H9 (cell line): ENCODE measurements at regions not wholly inside any gene's neighbourhood (a gene's known extent, or its start where the extent isn't known, plus 50 kb on each side); places are given as distances from the start of the nearest gene placed in this dataset.

ENCODE experiments used
- DNase-seq: peaks from one replicate; pipeline ENCODE4 v3.0.0-alpha.2; 2017
- H2AFZ ChIP-seq: one replicate; pipeline ENCODE4 v1.6.1; 2013; ENCODE audit warnings: mild to moderate bottlenecking, low read length, control low read depth, moderate library complexity
- H2AK5ac ChIP-seq: 2 replicates; pipeline ENCODE4 v1.6.1; 2013; ENCODE audit warnings: low read length, control low read depth, mixed read lengths; ENCODE audit not compliant: insufficient read length
- H2BK120ac ChIP-seq: one replicate; pipeline ENCODE4 v1.6.1; 2013; ENCODE audit warnings: low read depth, mild to moderate bottlenecking, low read length, control low read depth, inconsistent platforms; ENCODE audit not compliant: poor library complexity, severe bottlenecking
- H2BK12ac ChIP-seq: 2 replicates; pipeline ENCODE4 v1.6.1; 2013; ENCODE audit warnings: low read length, control low read depth, mixed read lengths, low read depth; ENCODE audit not compliant: insufficient read length
- H2BK15ac ChIP-seq: 2 replicates; pipeline ENCODE4 v1.6.1; 2013; ENCODE audit warnings: low read depth, low read length, control low read depth
- H2BK20ac ChIP-seq: one replicate; pipeline ENCODE4 v1.6.1; 2013; ENCODE audit warnings: low read depth, mild to moderate bottlenecking, low read length, control low read depth, inconsistent platforms; ENCODE audit not compliant: poor library complexity, severe bottlenecking
- H2BK5ac ChIP-seq: 2 replicates; pipeline ENCODE4 v1.6.1; 2013; ENCODE audit warnings: low read length, control low read depth, mixed read lengths; ENCODE audit not compliant: insufficient read length
- H3K14ac ChIP-seq: 2 replicates; pipeline ENCODE4 v1.6.1; 2013; ENCODE audit warnings: low read length, control low read depth; ENCODE audit not compliant: insufficient read depth
- H3K18ac ChIP-seq: 2 replicates; pipeline ENCODE4 v1.6.1; 2013; ENCODE audit warnings: low read depth, mild to moderate bottlenecking, mixed read lengths, low read length, control low read depth; ENCODE audit not compliant: insufficient read length
- H3K23ac ChIP-seq: 2 replicates; pipeline ENCODE4 v1.6.1; 2013; ENCODE audit warnings: low read length, control low read depth, mixed read lengths, low read depth; ENCODE audit not compliant: insufficient read length
- H3K23me2 ChIP-seq: 2 replicates; pipeline ENCODE4 v1.6.1; 2013; ENCODE audit warnings: low read depth, mild to moderate bottlenecking, mixed read lengths, low read length, control low read depth; ENCODE audit not compliant: insufficient read length, poor library complexity, severe bottlenecking
- H3K27ac ChIP-seq: 2 replicates; pipeline ENCODE4 v1.5.1; 2013; ENCODE audit warnings: low read length, control low read depth, mixed read lengths, low read depth; ENCODE audit not compliant: insufficient read length
- H3K27me3 ChIP-seq: 2 replicates; pipeline ENCODE4 v1.6.1; 2013; ENCODE audit warnings: low read length, control low read depth, inconsistent platforms; ENCODE audit not compliant: insufficient read depth
- H3K4ac ChIP-seq: 2 replicates; pipeline ENCODE4 v1.6.1; 2013; ENCODE audit warnings: low read depth, mild to moderate bottlenecking, control low read depth, inconsistent platforms, low read length, moderate library complexity
- H3K4me1 ChIP-seq: 2 replicates; pipeline ENCODE4 v1.6.1; 2013; ENCODE audit warnings: low read length, control low read depth, inconsistent platforms; ENCODE audit not compliant: insufficient read depth
- H3K4me2 ChIP-seq: 2 replicates; pipeline ENCODE4 v1.6.1; 2013; ENCODE audit warnings: low read length, control low read depth, mixed read lengths; ENCODE audit not compliant: insufficient read length, insufficient read depth
- H3K56ac ChIP-seq: 2 replicates; pipeline ENCODE4 v1.6.1; 2013; ENCODE audit warnings: low read depth, mild to moderate bottlenecking, mixed read lengths, low read length, control low read depth; ENCODE audit not compliant: insufficient read length
- H3K79me1 ChIP-seq: 2 replicates; pipeline ENCODE4 v1.6.1; 2013; ENCODE audit warnings: low read depth, mild to moderate bottlenecking, moderate library complexity, low read length, control low read depth, inconsistent platforms; ENCODE audit not compliant: insufficient read depth, poor library complexity, severe bottlenecking
- H3K79me2 ChIP-seq: 2 replicates; pipeline ENCODE4 v1.6.1; 2013; ENCODE audit warnings: low read length, control low read depth, inconsistent platforms; ENCODE audit not compliant: insufficient read depth
- H3K9ac ChIP-seq: 2 replicates; pipeline ENCODE4 v1.6.1; 2013; ENCODE audit warnings: low read length, control low read depth, mixed read lengths; ENCODE audit not compliant: insufficient read length; ENCODE audit errors: extremely low read depth
- H3K9me3 ChIP-seq: one replicate; pipeline ENCODE4 v1.6.1; 2013; ENCODE audit warnings: low read depth, low read length, inconsistent platforms; ENCODE audit not compliant: control insufficient read depth
- H3T11ph ChIP-seq: one replicate; pipeline ENCODE4 v1.6.1; 2013; ENCODE audit warnings: mild to moderate bottlenecking, low read length, control low read depth, inconsistent platforms
- H4K20me1 ChIP-seq: one replicate; pipeline ENCODE4 v1.6.1; 2013; ENCODE audit not compliant: control insufficient read depth, insufficient read length, insufficient read depth
- H4K5ac ChIP-seq: 2 replicates; pipeline ENCODE4 v1.6.1; 2013; ENCODE audit warnings: low read depth, mild to moderate bottlenecking, mixed read lengths, low read length, control low read depth; ENCODE audit not compliant: insufficient read length
- H4K8ac ChIP-seq: replicated peaks from 2 replicates; pipeline ENCODE4 v1.6.1; 2013; ENCODE audit warnings: low read length, control low read depth, mixed read lengths, low read depth; ENCODE audit not compliant: insufficient read length
- H4K91ac ChIP-seq: 2 replicates; pipeline ENCODE4 v1.6.1; 2013; ENCODE audit warnings: low read depth, mild to moderate bottlenecking, moderate library complexity, mixed read lengths, low read length, control low read depth; ENCODE audit not compliant: insufficient read length
- H3K27ac Mint-ChIP-seq, 3 experiments: 2 replicates in 2 of 3; 3 replicates in 1 of 3; pipeline ENCODE4 v1.8.0; 2020 to 2021; ENCODE audit warnings: mixed read lengths in 3 of 3, mild to moderate bottlenecking in 1 of 3, moderate library complexity in 1 of 3
- H3K27me3 Mint-ChIP-seq: 2 replicates; pipeline ENCODE4 v1.8.0; 2021; ENCODE audit warnings: low read depth, mild to moderate bottlenecking, moderate library complexity, mixed read lengths
- H3K36me3 Mint-ChIP-seq, 3 experiments: 2 replicates in 2 of 3; 3 replicates in 1 of 3; pipeline ENCODE4 v1.8.0; 2020 to 2021; ENCODE audit warnings: low read depth in 3 of 3, mixed read lengths in 3 of 3; ENCODE audit not compliant: insufficient read depth in 1 of 3
- H3K4me1 Mint-ChIP-seq, 2 experiments: 2 replicates each; pipeline ENCODE4 v1.8.0; 2020; ENCODE audit warnings: mixed read lengths in 2 of 2
- H3K4me3 Mint-ChIP-seq, 2 experiments: 2 replicates in 1 of 2; 3 replicates in 1 of 2; pipeline ENCODE4 v1.8.0; 2020 to 2021; ENCODE audit warnings: mild to moderate bottlenecking in 2 of 2, mixed read lengths in 2 of 2, moderate library complexity in 1 of 2
- H3K9me3 Mint-ChIP-seq, 2 experiments: 2 replicates in 1 of 2; 3 replicates in 1 of 2; pipeline ENCODE4 v1.8.0; 2020; ENCODE audit warnings: mild to moderate bottlenecking in 2 of 2, mixed read lengths in 2 of 2, moderate library complexity in 1 of 2
- CTCF ChIP-seq: fragments of 200-600 bp; sonication (generic); conservative IDR thresholded peaks from 3 replicates; pipeline ENCODE4 v1.8.0; 2021; ENCODE audit warnings: antibody characterized with exemption, mild to moderate bottlenecking
- WGBS: extraction: QIAGEN DNeasy Blood & Tissue Kit; methylation state at CpG from one replicate; pipeline ENCODE4 v1.1.7; 2013; ENCODE audit warnings: missing lambda C conversion rate, low lambda C conversion rate, mixed read lengths; ENCODE audit not compliant: insufficient read length; ENCODE audit errors: extremely low coverage; 5-methylcytosine and 5-hydroxymethylcytosine counted together

DNA sequence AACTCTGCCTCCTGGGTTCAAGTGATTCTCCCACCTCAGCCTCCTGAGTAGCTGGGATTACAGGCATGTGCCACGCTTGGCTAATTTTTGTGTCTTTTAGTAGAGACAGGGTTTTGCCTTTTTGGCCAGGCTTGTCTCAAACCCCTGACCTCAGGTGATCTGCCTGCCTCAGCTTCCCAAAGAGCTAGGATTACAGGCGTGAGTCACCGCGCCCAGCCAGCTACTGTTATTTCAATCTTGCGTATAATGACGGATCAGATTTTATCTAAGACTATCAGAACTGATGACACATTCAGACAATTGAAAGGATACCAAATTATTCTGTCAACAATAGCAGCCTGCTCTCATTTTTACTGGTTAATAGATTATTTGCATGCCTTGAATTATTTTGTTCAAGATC lies 612.2 kb downstream of the ZIC1 start:
- Histone ChIP-seq H3K18ac (no peak overlapping the region), H4K8ac (no peak overlapping the region), H2BK5ac (no peak overlapping the region), H4K5ac (no peak overlapping the region), H2BK15ac (no peak overlapping the region), H2BK12ac (no peak overlapping the region), H2BK20ac (no peak overlapping the region), H2AK5ac (no peak overlapping the region), H3K27ac (no peak overlapping the region), H4K91ac (no peak overlapping the region), H3T11ph (no peak overlapping the region), H3K4ac (no peak overlapping the region), H3K14ac (no peak overlapping the region), H3K23me2 (no peaks in the 10 kb centered on the region), H2BK120ac (no peak overlapping the region), H3K56ac (no peak overlapping the region), H3K9me3 (no peaks in the 10 kb centered on the region), H3K4me2 (no peak overlapping the region), H3K79me1 (no peaks in the 10 kb centered on the region), H4K20me1 (no peaks in the 10 kb centered on the region), H3K9ac (no peak overlapping the region), H3K27me3 (no peaks in the 10 kb centered on the region), H2AFZ (no peak overlapping the region), H3K23ac (no peak overlapping the region), H3K4me1 (no peaks in the 10 kb centered on the region), H3K79me2 (no peaks in the 10 kb centered on the region)
- WGBS: no CpG with 5 or more reads among the region's 6 CpGs
- peaks cover 3 to 13% of the 10 kb centered on the region in 2 experiments; a peak in 3 of 5 replicates for H3K9me3 Mint-ChIP-seq
- no peaks in the 10 kb centered on the region; the same call in 1 of the 2 replicates for H3K27me3 Mint-ChIP-seq
- DNase-seq: no peak
- H3K27ac Mint-ChIP-seq: peak overlapping the region in 1 of 3 experiments; percentile 63; a peak in 1 of 7 replicates
- peaks cover 3 to 13% (median 6%) of the 10 kb centered on the region in 3 experiments; a peak in 3 of 7 replicates for H3K36me3 Mint-ChIP-seq
- H3K4me3 Mint-ChIP-seq: no peak overlapping the region
- TF ChIP-seq CTCF: no peak
- H3K4me1 Mint-ChIP-seq: no peaks in the 10 kb centered on the region
